ENCODE measurements at regions not wholly inside any gene's neighbourhood (a gene's known extent, or its start where the extent isn't known, plus 50 kb on each side); places are given as distances from the start of the nearest gene placed in this dataset.

GRCh38 chr18:70663141-70663540 lies 374.3 kb downstream of the SOCS6 start:
- no peak for TF ChIP-seq CTCF (IDR thresholded peaks at IDR 0.05)
- TF ChIP-seq, protein P1, sequence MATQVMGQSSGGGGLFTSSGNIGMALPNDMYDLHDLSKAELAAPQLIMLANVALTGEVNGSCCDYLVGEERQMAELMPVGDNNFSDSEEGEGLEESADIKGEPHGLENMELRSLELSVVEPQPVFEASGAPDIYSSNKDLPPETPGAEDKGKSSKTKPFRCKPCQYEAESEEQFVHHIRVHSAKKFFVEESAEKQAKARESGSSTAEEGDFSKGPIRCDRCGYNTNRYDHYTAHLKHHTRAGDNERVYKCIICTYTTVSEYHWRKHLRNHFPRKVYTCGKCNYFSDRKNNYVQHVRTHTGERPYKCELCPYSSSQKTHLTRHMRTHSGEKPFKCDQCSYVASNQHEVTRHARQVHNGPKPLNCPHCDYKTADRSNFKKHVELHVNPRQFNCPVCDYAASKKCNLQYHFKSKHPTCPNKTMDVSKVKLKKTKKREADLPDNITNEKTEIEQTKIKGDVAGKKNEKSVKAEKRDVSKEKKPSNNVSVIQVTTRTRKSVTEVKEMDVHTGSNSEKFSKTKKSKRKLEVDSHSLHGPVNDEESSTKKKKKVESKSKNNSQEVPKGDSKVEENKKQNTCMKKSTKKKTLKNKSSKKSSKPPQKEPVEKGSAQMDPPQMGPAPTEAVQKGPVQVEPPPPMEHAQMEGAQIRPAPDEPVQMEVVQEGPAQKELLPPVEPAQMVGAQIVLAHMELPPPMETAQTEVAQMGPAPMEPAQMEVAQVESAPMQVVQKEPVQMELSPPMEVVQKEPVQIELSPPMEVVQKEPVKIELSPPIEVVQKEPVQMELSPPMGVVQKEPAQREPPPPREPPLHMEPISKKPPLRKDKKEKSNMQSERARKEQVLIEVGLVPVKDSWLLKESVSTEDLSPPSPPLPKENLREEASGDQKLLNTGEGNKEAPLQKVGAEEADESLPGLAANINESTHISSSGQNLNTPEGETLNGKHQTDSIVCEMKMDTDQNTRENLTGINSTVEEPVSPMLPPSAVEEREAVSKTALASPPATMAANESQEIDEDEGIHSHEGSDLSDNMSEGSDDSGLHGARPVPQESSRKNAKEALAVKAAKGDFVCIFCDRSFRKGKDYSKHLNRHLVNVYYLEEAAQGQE (IDR thresholded peaks at IDR 0.05; ENCODE audit: insufficient read depth in 1 of 2, low read depth in 2 of 2, low read length in 1 of 2), result no peak
